Vagina (tissue), 2 donors: ENCODE measurements at regions not wholly inside any gene's neighbourhood (a gene's known extent, or its start where the extent isn't known, plus 50 kb on each side); places are given as distances from the start of the nearest gene placed in this dataset.

Experiments used
- POLR2A ChIP-seq, 2 donors: fragments of 450-650 bp; IDR thresholded peaks; one replicate each; pipeline ENCODE4 v1.6.1; 2017; ENCODE audit warnings: antibody characterized with exemption in 2 of 2, mild to moderate bottlenecking in 2 of 2, moderate library complexity in 2 of 2
- POLR2AphosphoS5 ChIP-seq, 2 donors: sonication (generic); formaldehyde crosslinking; IDR thresholded peaks; one replicate each; pipeline ENCODE4 v1.9.0; 2017; ENCODE audit warnings: antibody characterized with exemption in 2 of 2, mild to moderate bottlenecking in 2 of 2, low read depth in 1 of 2; ENCODE audit not compliant: insufficient read depth in 1 of 2
- TF ChIP-seq, protein P1 (sequence below), 3 experiments: fragments of 450-650 bp in 2 of 3; fragments of 200-600 bp in 1 of 3; sonication (generic) in 1 of 3; IDR thresholded peaks; one replicate each; pipeline ENCODE4 v1.5.1; 2017 to 2019; ENCODE audit warnings: antibody characterized with exemption in 3 of 3, mild to moderate bottlenecking in 2 of 3, moderate library complexity in 2 of 3

DNA sequence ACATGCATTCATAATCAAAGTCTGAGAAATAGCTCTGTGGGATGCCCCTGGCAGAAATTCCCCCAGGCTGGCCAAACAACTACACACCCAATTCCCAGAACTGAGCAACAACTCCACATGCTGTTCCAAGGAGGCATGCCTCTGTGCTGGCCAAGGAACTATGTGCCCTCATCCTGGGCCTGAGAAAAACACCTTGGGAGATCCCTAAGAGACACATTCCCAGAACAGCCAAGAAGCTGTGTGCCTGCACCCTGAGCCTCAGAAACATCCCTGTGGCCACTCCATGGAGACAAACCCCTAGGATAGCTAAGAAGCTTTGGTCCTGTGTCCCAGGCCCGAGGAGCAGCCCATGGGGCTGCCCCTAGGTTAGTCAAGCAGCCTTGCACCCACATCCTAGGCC, 92.3 kb upstream of the MME start:
- TF ChIP-seq POLR2AphosphoS5 (IDR thresholded peaks at IDR 0.05; ENCODE audit: insufficient read depth in 1 of 2, low read depth in 1 of 2) (no peak), POLR2A (IDR thresholded peaks at IDR 0.05) (no peak)
- TF ChIP-seq, protein P1, sequence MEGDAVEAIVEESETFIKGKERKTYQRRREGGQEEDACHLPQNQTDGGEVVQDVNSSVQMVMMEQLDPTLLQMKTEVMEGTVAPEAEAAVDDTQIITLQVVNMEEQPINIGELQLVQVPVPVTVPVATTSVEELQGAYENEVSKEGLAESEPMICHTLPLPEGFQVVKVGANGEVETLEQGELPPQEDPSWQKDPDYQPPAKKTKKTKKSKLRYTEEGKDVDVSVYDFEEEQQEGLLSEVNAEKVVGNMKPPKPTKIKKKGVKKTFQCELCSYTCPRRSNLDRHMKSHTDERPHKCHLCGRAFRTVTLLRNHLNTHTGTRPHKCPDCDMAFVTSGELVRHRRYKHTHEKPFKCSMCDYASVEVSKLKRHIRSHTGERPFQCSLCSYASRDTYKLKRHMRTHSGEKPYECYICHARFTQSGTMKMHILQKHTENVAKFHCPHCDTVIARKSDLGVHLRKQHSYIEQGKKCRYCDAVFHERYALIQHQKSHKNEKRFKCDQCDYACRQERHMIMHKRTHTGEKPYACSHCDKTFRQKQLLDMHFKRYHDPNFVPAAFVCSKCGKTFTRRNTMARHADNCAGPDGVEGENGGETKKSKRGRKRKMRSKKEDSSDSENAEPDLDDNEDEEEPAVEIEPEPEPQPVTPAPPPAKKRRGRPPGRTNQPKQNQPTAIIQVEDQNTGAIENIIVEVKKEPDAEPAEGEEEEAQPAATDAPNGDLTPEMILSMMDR (IDR thresholded peaks at IDR 0.05) = no peak
